ENCODE measurements at regions not wholly inside any gene's neighbourhood (a gene's known extent, or its start where the extent isn't known, plus 50 kb on each side); places are given as distances from the start of the nearest gene placed in this dataset.

DNA sequence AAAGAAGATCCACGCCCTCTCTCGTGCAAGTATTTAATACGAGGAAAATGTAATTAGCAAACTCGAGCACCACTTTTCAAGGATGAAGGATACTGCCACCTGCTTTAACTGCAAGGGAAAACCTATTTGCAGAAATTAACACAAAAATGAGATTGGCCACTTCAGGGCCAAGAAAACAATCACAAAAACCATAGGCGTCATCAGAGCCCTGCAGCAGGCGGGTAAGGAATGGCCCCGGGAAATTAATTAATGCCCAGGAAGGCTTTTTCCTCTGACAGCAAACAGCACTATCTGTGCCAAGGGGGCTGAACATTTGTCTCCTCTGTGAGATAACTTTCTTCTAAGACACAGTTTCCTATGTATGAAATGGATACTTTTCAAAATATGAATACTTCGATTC lies 255.7 kb downstream of the CTTN start:
- no peaks in the 10 kb centered on the region for H3K27me3 ChIP-seq (ENCODE audit: control insufficient read depth in 1 of 2, insufficient read depth in 2 of 2, low read length in 2 of 2)
- H3K36me3 ChIP-seq (ENCODE audit: insufficient read depth, low read length) = no peaks in the 10 kb centered on the region
- no peaks in the 10 kb centered on the region for H3K9me3 ChIP-seq (ENCODE audit: low read length)
- H3K27ac ChIP-seq (ENCODE audit: low read depth, low read length) = no peak overlapping the region
- no peak overlapping the region for H3K4me3 ChIP-seq (ENCODE audit: low read depth in 1 of 2, low read length in 2 of 2)
- H3K9ac ChIP-seq (ENCODE audit: low read length) = no peak overlapping the region
- H3K4me1 ChIP-seq (ENCODE audit: insufficient read depth, low read length) = no peaks in the 10 kb centered on the region

DNA sequence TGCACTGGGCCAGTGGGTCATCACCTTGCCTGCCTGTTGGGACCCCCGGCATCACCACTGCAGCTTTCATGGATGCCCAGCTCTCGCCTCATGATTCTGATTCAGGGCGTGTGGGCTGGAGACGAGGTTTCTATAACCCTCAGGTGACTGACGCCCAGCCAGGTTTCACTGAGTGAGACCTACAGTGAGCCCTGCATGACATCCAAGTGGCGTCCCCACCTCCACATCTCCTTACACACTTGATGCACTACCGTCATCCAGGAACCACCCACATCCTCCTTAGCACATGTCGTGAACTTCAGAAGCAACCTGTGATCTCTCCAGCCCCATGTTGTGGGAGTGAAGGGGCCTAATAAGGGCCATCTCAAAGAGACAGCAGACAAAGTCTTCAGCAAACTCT lies 257.5 kb downstream of the CTTN start:
- Histone ChIP-seq H3K4me1 (ENCODE audit: insufficient read depth, low read length) (no peaks in the 10 kb centered on the region), H3K27ac (ENCODE audit: low read depth, low read length) (no peak overlapping the region), H3K4me3 (ENCODE audit: low read depth in 1 of 2, low read length in 2 of 2) (no peak overlapping the region), H3K9ac (ENCODE audit: low read length) (no peak overlapping the region), H3K9me3 (ENCODE audit: low read length) (no peaks in the 10 kb centered on the region), H3K27me3 (ENCODE audit: control insufficient read depth in 1 of 2, insufficient read depth in 2 of 2, low read length in 2 of 2) (no peaks in the 10 kb centered on the region), H3K36me3 (ENCODE audit: insufficient read depth, low read length) (no peaks in the 10 kb centered on the region)

DNA sequence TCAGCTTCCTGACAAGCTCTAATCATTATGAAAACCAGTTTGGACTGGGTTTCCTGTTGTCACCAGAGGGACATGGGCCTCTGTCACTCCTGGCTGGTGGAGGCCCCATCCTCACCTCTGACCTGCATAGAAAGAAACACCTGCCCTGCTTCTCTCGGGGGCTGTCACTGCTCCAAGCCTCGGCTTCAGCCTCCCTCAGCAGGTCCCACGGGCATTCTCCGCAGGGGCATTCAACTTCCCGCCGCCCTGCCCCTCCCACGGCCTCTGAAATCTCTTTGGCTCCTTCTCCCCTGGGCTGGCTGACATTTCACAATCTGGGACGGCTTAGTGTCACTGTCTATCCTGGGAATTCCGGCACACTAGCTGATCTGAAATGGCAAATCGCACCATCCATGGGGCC lies 257.9 kb downstream of the CTTN start:
- Histone ChIP-seq H3K4me3 (ENCODE audit: low read depth in 1 of 2, low read length in 2 of 2) (no peak overlapping the region), H3K27ac (ENCODE audit: low read depth, low read length) (no peak overlapping the region), H3K27me3 (ENCODE audit: control insufficient read depth in 1 of 2, insufficient read depth in 2 of 2, low read length in 2 of 2) (peaks cover 0 to under 1% of the 10 kb centered on the region in 2 donors), H3K4me1 (ENCODE audit: insufficient read depth, low read length) (no peaks in the 10 kb centered on the region), H3K9ac (ENCODE audit: low read length) (no peak overlapping the region), H3K9me3 (ENCODE audit: low read length) (no peaks in the 10 kb centered on the region), H3K36me3 (ENCODE audit: insufficient read depth, low read length) (no peaks in the 10 kb centered on the region)

DNA sequence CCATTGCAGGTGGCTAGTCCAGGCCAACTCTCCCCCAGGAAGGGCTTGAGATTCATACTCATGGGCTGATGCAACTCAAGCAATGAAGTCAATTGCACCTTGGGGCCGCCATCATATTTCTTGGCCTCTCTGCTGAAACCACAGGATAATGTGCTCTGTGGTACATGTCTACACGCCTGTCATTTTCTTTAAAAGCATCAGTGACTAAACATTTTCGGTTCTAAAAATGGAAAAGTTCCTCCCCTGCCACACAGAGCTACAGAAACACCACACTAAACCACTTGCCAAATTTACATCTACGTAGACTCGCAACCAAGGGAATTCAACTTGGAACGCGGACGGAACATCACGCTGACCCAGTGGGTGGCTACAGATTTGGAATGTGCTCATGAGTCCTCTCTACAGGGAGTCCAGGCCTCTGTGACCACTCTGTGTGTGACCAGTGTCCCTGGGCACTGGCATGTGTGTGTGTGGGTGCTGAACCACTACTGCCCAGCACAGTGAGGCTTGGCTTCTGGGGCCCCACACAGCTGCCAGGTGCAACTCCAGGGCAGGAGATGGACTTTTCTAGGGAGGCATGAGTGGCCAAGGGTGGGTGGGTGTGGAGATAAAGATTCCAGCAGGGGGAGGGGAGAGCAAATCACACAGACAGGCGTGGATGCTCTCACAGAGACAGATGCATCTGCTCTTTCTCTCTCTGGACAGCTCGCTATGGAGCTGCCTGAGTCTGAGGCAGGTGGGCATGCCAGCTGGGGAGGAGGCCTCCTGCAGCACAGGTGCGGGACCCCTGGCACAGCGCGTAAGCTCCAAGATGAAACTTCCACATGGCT lies 261.9 kb downstream of the CTTN start:
- Histone ChIP-seq H3K4me1 (ENCODE audit: insufficient read depth, low read length) (no peaks in the 10 kb centered on the region), H3K36me3 (ENCODE audit: insufficient read depth, low read length) (no peaks in the 10 kb centered on the region), H3K27me3 (ENCODE audit: control insufficient read depth in 1 of 2, insufficient read depth in 2 of 2, low read length in 2 of 2) (peaks cover 0 to 27% of the 10 kb centered on the region in 2 donors), H3K9me3 (ENCODE audit: low read length) (no peaks in the 10 kb centered on the region), H3K4me3 (ENCODE audit: low read depth in 1 of 2, low read length in 2 of 2) (no peak overlapping the region), H3K9ac (ENCODE audit: low read length) (no peak overlapping the region), H3K27ac (ENCODE audit: low read depth, low read length) (no peak overlapping the region)

DNA sequence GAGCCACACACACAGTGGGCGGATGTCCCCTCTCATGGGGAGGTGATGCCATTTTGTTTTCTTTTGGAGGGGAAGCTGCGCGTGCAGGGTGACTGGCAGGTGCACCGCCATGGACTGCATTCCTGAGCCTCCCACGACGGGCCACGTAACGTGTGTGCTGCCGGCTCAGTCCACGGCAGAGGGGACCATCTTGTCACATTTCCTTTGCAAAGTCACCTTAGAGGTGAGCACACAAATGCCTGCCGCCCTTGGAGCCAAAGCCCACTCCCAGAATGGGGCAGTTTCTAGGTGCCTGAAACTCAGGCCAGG lies 262.5 kb downstream of the CTTN start:
- H3K9me3 ChIP-seq (ENCODE audit: low read length) = no peaks in the 10 kb centered on the region
- H3K4me3 ChIP-seq (ENCODE audit: low read depth in 1 of 2, low read length in 2 of 2) = no peak overlapping the region
- H3K4me1 ChIP-seq (ENCODE audit: insufficient read depth, low read length) = no peaks in the 10 kb centered on the region
- no peak overlapping the region for H3K27ac ChIP-seq (ENCODE audit: low read depth, low read length)
- H3K36me3 ChIP-seq (ENCODE audit: insufficient read depth, low read length) = no peaks in the 10 kb centered on the region
- H3K27me3 ChIP-seq (ENCODE audit: control insufficient read depth in 1 of 2, insufficient read depth in 2 of 2, low read length in 2 of 2) = peaks cover 0 to 27% of the 10 kb centered on the region in 2 donors
- no peak overlapping the region for H3K9ac ChIP-seq (ENCODE audit: low read length)

DNA sequence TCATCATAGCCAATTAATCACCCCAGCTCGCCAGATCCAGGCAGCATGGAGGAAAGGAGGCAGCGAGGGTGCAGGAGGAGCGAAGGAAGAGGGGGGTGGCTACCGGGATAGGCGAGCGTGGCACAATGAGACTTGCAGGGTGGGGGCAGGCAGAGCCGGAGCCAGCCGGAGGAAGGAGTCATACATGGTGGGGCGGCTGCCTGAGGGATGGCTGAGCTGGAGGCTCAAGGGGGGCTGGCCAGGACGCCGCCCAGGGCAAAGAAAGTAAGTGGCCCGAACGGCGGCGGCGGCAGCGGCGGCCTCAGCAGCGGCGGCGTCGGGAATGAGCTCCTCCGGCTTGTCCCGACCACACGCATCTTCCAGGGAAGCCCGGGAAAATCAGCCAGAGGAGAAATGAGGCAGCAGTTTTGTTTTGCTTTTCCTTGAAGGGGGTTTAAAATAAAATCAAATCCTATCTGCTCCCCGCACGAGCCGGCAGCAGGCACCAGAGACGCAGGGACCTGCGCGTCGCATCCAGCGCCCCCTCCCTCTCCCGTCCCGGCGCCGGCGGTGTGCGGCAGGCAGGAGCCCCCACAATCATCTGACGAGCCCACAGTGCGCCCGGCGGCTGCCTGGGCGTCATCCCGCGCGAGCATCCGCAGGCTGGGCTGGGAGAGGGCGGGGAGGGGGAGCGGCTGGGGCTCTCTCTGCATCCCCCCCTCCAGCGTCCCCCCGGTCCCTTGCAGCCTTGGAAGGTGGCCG lies 263.6 kb downstream of the CTTN start:
- peaks cover 0 to 27% of the 10 kb centered on the region in 2 donors for H3K27me3 ChIP-seq (ENCODE audit: control insufficient read depth in 1 of 2, insufficient read depth in 2 of 2, low read length in 2 of 2)
- no peaks in the 10 kb centered on the region for H3K4me1 ChIP-seq (ENCODE audit: insufficient read depth, low read length)
- no peaks in the 10 kb centered on the region for H3K36me3 ChIP-seq (ENCODE audit: insufficient read depth, low read length)
- no peaks in the 10 kb centered on the region for H3K9me3 ChIP-seq (ENCODE audit: low read length)
- H3K4me3 ChIP-seq (ENCODE audit: low read depth in 1 of 2, low read length in 2 of 2) = peak overlapping the region in 1 of 2 donors; percentile 18
- H3K9ac ChIP-seq (ENCODE audit: low read length) = no peak overlapping the region
- no peak overlapping the region for H3K27ac ChIP-seq (ENCODE audit: low read depth, low read length)

DNA sequence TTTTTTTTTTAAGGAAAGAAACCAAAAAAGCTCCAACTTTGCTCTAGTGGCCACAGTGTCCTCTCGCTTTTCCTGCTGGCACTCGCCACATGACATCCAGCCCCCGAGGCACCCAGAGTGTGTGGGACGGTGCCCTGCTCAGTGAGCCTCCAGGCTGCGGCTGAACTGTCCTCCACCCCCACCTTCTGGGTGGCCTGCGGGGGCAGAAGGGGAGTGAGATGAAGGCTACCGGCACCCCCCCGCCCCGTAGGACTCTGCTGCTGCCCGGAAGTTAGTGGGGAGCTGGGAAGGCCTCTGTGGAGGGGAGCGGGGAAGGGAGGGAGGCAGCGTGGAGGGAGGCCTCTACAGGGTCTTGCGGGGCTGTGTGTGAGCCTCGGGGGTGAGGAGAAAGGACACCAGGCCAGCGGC lies 264.4 kb downstream of the CTTN start:
- no peak overlapping the region for H3K27ac ChIP-seq (ENCODE audit: low read depth, low read length)
- H3K4me3 ChIP-seq (ENCODE audit: low read depth in 1 of 2, low read length in 2 of 2) = no peak overlapping the region
- no peaks in the 10 kb centered on the region for H3K9me3 ChIP-seq (ENCODE audit: low read length)
- H3K4me1 ChIP-seq (ENCODE audit: insufficient read depth, low read length) = no peaks in the 10 kb centered on the region
- H3K36me3 ChIP-seq (ENCODE audit: insufficient read depth, low read length) = no peaks in the 10 kb centered on the region
- H3K9ac ChIP-seq (ENCODE audit: low read length) = no peak overlapping the region
- peaks cover 0 to 27% of the 10 kb centered on the region in 2 donors for H3K27me3 ChIP-seq (ENCODE audit: control insufficient read depth in 1 of 2, insufficient read depth in 2 of 2, low read length in 2 of 2)

DNA sequence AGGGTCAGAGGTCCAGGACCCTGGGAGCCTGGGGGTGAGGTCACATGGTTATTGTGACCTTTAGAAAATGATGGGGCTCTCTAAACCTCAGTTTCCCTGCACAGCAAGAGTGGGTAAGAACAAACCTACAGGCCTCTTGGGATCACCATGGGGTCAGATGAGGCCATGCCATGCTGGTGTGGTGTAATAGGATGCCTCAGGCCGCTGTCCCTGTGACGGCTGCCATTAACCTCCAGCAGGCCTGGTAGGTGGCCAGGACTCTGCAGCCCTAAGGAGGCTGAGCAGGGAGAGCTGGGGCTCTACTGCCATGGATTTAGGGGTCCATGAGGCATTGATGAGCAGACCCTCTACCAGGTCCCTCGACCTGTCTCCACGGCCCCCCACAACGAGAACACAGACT lies 265.5 kb downstream of the CTTN start:
- H3K27ac ChIP-seq (ENCODE audit: low read depth, low read length) = no peak overlapping the region
- no peaks in the 10 kb centered on the region for H3K36me3 ChIP-seq (ENCODE audit: insufficient read depth, low read length)
- H3K9me3 ChIP-seq (ENCODE audit: low read length) = no peaks in the 10 kb centered on the region
- H3K4me1 ChIP-seq (ENCODE audit: insufficient read depth, low read length) = no peaks in the 10 kb centered on the region
- H3K9ac ChIP-seq (ENCODE audit: low read length) = no peak overlapping the region
- H3K27me3 ChIP-seq (ENCODE audit: control insufficient read depth in 1 of 2, insufficient read depth in 2 of 2, low read length in 2 of 2) = peaks cover 0 to 27% of the 10 kb centered on the region in 2 donors
- H3K4me3 ChIP-seq (ENCODE audit: low read depth in 1 of 2, low read length in 2 of 2) = no peak overlapping the region

DNA sequence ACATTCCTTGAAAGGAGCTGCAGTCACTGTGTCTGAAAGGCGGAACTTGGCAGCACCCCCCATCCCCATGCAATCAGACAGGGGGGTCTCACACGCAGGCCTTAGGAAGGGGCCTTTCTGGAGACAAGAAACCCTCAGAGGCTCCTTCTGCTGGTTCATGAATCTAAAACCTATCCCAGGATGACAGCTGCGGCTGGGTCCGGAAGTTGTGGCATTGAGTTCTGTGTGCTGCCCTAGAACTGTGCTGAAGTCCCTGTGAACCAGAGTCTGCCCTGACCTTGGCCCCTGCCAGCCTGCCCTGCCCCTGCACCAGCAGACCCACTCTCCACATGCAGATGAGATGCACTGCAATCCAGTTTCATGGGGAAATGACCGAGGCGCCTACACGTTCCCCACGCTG lies 268.0 kb downstream of the CTTN start:
- Histone ChIP-seq H3K36me3 (ENCODE audit: insufficient read depth, low read length) (no peaks in the 10 kb centered on the region), H3K9me3 (ENCODE audit: low read length) (no peaks in the 10 kb centered on the region), H3K4me1 (ENCODE audit: insufficient read depth, low read length) (no peaks in the 10 kb centered on the region), H3K9ac (ENCODE audit: low read length) (no peak overlapping the region), H3K27ac (ENCODE audit: low read depth, low read length) (no peak overlapping the region), H3K4me3 (ENCODE audit: low read depth in 1 of 2, low read length in 2 of 2) (no peak overlapping the region), H3K27me3 (ENCODE audit: control insufficient read depth in 1 of 2, insufficient read depth in 2 of 2, low read length in 2 of 2) (peaks cover 0 to 26% of the 10 kb centered on the region in 2 donors)

DNA sequence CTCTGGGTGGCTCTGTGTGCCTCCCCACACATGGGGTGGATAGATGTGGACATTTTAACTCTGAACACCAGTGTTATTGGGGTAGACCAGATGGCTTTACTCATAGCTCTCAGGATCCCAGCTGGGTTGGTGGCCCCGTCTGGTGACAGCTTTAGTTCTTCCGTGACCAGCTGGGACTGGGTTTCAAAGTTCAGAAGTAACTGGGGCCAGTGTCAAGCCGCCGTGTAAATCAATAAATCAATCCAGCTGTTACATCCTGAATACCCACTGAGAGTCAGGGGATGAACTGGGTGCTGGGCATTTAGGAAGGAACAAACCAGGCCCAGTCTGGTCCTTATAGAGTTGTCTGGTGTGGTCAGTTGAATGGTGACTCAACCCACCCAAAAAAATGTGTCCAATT lies 269.4 kb downstream of the CTTN start:
- Histone ChIP-seq H3K4me1 (ENCODE audit: insufficient read depth, low read length) (no peaks in the 10 kb centered on the region), H3K9ac (ENCODE audit: low read length) (no peak overlapping the region), H3K27me3 (ENCODE audit: control insufficient read depth in 1 of 2, insufficient read depth in 2 of 2, low read length in 2 of 2) (peaks cover 0 to 11% of the 10 kb centered on the region in 2 donors), H3K9me3 (ENCODE audit: low read length) (no peaks in the 10 kb centered on the region), H3K4me3 (ENCODE audit: low read depth in 1 of 2, low read length in 2 of 2) (no peak overlapping the region), H3K27ac (ENCODE audit: low read depth, low read length) (no peak overlapping the region), H3K36me3 (ENCODE audit: insufficient read depth, low read length) (no peaks in the 10 kb centered on the region)

DNA sequence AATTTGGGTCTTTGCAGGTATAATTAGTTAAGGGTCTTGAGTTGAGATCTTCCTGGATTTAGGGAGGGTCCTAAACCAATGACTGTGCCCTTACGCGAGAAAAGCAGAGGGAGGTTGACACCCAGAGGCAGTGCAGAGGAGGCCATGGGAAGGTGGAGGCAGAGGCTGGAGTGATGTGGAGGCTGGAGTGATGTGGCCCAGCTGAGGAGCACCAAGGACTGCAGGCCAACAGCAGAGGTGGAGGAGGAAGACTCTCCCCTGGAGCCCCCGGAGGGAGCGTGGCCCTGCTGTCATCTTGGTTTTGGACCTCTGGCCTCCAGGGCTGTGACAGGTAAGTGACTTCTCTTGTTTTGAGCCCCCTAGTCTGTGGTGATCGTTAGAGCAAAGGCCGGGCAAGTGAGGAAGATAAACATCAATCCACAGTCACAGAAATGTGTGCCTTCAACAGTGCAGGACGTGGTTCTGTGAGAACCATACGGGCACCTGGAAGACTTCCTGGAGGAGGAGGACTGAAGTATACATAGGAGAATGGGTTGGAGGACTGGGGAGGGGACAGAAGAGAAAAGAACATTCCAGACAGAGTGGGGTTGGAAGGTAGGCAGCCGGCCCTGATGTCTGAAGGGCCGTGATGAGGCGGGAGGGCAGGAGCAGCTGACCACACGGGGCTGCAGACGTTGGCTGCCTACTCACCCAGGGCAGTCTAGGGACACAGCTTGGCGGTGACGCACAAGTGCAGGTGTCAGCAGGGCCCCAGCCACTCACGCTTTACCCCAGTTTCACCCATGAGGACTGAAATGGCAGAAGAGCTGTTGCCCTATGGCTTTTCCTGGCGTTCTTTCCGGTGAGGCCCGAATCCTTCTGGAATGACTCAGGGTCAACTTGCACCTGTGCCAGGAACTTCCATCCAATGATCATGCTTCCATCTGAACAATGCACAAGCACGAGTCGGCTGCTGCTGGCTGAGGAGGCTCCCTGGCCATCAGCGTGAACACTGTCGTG lies 270.2 kb downstream of the CTTN start:
- H3K27me3 ChIP-seq (ENCODE audit: control insufficient read depth in 1 of 2, insufficient read depth in 2 of 2, low read length in 2 of 2) = peaks cover 0 to 4% of the 10 kb centered on the region in 2 donors
- H3K9ac ChIP-seq (ENCODE audit: low read length) = no peak overlapping the region
- no peaks in the 10 kb centered on the region for H3K36me3 ChIP-seq (ENCODE audit: insufficient read depth, low read length)

More for the DNA sequence above, 270.2 kb downstream of the CTTN start:
- Histone ChIP-seq H3K9me3 (ENCODE audit: low read length) (no peaks in the 10 kb centered on the region), H3K27ac (ENCODE audit: low read depth, low read length) (no peak overlapping the region), H3K4me1 (ENCODE audit: insufficient read depth, low read length) (no peaks in the 10 kb centered on the region), H3K4me3 (ENCODE audit: low read depth in 1 of 2, low read length in 2 of 2) (no peak overlapping the region)

Data from muscle layer of colon (tissue), 2 donors.